Testis (tissue), 2 donors: ENCODE measurements at regions not wholly inside any gene's neighbourhood (a gene's known extent, or its start where the extent isn't known, plus 50 kb on each side); places are given as distances from the start of the nearest gene placed in this dataset.

ENCODE experiments used
- CTCF ChIP-seq, 3 experiments: fragments of 450-650 bp in 2 of 3; fragments of 200-600 bp in 1 of 3; sonication (generic) in 1 of 3; IDR thresholded peaks; one replicate each; pipeline ENCODE4 v1.5.1; 2016 to 2019; ENCODE audit warnings: antibody characterized with exemption in 3 of 3, mild to moderate bottlenecking in 2 of 3, moderate library complexity in 1 of 3
- POLR2A ChIP-seq: fragments of 450-650 bp; IDR thresholded peaks from one replicate; pipeline ENCODE4 v1.6.1; 2017; ENCODE audit warnings: antibody characterized with exemption, mild to moderate bottlenecking, moderate library complexity

- TF ChIP-seq POLR2A (no peak), CTCF (IDR thresholded peaks at IDR 0.05) (no peak)
These were observed 1325.1 kb downstream of the SLC16A7 start for GRCh38 chr12:60920841-60921495.
